ENCODE measurements at regions not wholly inside any gene's neighbourhood (a gene's known extent, or its start where the extent isn't known, plus 50 kb on each side); places are given as distances from the start of the nearest gene placed in this dataset.
"Not testable (repeated sequence)": the region's sequence is repeated elsewhere in the genome, so short reads cannot be mapped to it uniquely, and the experiment has no call there.

DNA sequence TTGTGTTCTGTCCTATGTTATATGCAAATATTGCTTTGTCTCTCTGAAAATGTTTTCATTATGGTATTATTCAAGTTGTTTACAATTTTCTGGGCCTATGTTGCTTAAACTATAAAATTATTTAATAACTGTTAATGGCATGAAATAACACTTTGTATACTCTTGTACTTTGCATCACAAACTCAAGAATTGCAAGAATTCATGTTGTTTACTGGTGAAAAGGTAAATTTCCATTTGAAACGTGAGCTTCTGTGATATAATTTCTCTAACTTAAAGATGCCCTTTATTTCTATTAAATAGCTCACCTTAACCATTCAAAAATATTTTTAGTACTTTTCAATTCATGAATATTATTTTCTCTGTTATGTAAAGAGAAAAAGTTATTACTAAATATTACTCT, 1504.2 kb downstream of the SUCLG1 start:
- no peak for DNase-seq (ENCODE audit: low read depth)

DNA sequence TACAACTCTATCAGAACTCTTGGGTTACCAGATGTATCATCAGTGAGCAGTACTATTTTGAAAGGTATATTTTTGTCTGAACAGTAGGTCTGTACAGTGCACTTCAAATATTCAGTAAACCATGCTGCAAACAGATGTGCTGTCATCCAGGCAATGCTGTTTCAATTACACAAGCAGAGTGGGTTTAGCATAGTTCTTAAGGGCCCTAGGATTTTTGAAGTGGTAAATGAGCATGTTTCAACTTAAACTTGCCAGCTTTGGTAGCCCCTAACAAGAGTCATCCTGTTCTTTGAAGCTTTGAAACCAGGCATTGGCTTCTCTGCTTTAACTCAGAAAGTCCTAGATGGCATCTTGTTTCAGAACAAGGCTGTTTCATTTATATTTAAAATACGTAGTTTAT, 1519.9 kb downstream of the SUCLG1 start:
- DNase-seq (ENCODE audit: low read depth) = no peak

DNA sequence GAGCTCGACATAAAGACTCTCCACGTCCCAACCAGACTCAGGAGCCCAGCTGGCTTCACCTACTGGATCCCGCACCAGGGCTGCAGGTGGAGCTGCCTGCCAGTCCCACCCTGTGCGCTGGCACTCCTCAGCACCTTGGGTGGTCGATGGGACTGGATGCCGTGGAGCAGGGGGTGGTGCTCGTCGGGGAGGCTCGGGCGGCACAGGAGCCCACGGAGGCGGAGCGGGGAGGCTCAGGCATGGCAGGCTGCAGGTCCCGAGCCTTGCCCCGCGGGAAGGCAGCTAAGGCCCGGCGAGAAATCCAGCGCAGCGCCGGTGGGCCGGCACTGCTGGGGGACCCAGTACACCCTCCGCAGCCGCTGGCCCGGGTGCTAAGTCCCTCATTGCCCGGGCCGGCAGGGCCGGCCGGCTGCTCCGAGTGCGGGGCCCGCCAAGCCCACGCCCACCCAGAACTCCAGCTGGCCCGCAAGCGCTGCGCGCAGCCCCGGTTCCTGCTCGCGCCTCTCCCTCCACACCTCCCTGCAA, 1520.7 kb downstream of the SUCLG1 start:
- DNase-seq (ENCODE audit: low read depth) = not testable (repeated sequence)

DNA sequence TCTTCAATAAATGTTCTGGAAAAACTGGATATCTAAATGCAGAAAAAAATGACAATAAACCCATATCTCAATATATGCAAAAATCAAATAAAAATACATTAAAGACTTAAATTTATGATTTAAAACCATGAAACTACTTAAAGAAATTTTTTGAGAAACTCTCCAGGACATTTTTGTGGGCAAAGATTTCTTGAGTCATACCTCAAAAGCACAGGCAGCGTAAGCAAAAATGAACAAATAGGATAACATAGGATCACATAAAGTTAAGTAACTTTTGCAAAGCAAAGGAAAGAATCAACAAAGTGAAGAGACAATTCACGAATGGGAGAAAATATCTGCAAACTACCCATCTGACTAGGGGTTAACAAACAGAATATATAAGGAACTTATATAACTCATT, 1545.5 kb downstream of the SUCLG1 start:
- DNase-seq (ENCODE audit: low read depth) = no peak

DNA sequence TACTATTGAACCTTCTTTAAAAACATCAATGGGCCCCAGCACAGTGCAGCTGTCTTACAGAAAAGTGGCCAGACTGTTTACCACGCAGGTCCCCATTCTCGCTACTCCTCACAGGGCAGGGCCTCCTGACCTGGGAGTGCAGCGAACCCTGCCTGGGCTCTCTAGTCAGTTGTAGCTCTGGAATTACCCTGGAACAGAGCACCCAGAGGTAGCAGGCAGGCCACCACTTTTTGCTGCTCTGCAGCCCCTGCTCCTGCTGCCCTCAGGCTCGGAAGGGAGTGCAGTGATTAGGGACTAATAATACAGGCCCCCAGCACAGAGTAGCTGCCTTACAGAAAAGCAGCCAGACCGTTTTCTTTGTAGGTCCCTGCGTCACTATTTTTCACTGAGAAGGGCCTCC, 1563.0 kb downstream of the SUCLG1 start:
- DNase-seq (ENCODE audit: low read depth) = no peak

DNA sequence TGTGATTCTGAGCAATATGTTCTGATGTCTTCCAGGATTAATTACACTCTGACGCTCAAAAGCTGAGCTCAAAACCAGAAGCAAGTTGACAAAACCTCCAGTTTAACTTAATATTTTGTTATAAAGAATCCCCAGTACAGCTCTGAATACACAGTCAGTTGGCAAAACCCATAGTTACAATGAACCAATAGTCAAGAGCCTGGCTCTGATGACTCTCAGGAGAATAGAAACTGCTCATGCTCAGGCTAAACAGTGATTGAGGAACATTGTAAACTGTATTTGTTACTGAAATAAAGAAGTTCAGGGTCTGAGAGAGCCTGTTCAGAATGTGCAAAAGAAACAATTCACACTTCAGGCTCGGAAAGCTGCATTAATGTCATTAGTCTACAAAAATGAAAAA, 1565.9 kb downstream of the SUCLG1 start:
- DNase-seq (ENCODE audit: low read depth) = no peak

DNA sequence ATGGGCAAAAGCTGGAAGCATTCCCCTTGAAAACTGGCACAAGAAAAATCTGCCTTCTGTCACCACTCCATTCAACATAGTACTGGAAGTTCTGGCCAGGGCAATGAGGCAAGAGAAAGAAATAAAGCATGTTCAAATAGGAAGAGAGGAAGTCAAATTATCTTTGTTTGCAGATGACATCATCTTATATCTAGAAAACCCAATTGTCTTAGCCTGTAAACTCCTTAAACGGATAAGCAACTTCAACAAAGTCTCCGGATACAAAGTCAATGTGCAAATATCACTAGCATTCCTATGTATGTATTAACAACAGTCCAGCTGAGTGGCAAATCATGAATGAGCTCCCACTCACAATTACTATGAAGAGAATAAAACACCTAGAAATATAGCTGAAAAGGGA, 1579.3 kb downstream of the SUCLG1 start:
- no peak for DNase-seq (ENCODE audit: low read depth)

DNA sequence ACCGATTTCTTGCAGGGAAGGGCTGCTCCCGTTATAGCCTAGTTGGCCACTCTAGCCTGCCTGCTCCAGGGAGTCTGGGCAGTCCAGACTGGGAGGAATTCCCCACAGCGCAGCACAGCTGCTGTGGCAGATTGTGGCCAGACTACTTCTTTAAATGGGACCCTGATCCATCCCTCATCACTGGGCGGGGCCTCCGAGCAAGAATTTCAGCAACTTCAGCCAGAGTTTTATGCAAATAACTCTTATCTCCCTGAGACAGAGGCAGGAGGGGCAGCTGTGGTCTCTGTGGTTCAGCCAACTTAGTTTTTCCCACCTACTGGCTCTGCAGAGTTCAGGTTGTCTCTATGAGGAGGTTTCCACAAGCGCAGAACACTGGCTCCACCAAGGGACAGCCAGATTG, 1583.2 kb downstream of the SUCLG1 start:
- DNase-seq (ENCODE audit: low read depth) = no peak

DNA sequence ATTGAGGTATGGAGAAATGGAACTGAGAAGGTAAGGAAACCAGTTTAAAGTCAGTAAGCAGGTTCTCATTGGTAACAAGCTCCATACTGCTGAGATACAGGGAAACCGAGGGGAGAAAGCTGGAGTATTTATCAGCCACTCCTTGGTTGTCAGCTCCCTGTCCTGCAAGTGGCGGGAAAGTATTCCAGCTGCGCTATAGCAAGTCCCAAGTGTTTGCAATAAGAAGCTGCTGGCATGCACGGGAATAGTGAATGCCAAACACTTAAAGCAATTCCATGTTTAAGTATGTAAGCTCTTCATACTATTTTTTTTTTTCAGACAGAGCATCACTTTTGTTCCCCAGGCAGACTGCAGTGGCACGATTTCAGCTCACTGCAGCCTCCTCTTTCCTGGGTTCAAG, 1601.1 kb downstream of the SUCLG1 start:
- no peak for DNase-seq (ENCODE audit: low read depth)

DNA sequence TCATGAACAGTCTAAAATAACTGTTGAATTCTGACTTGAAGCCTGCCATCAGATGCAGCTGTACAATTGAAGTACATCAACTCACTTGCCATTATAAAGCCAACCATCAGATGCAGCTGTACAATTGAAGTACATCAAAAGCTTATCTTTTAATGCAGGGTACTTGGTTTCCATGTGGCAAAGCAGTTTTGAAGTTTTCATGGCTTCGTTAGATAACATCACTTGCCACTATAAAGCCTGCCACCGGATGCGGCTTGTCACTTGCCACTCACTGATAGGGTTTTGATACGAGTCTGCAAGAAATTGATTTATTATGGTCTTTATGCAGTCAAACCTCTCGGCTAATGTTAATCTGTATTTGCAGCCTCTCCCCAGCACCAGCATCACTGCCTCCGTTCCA, 1605.8 kb downstream of the SUCLG1 start:
- no peak for DNase-seq (ENCODE audit: low read depth)

DNA sequence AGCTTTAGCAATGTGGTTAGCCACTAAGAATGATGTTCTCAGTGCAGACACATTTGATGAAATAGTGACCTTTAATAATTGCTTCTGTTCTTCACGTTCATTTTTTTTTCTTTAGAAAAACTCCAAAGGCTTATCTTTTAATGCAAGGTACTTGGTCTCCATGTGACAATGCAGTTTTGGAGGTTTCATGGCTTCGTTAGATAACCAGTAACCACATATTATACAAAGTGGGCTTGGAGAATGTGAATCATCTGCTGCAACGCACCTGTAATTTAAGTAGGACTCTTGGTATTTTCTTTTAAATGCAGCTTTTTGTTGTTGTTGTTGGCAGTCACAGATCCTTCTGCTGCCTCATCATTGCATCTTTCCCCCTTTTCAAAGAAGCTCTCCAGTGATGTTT, 1606.3 kb downstream of the SUCLG1 start:
- no peak for DNase-seq (ENCODE audit: low read depth)

DNA sequence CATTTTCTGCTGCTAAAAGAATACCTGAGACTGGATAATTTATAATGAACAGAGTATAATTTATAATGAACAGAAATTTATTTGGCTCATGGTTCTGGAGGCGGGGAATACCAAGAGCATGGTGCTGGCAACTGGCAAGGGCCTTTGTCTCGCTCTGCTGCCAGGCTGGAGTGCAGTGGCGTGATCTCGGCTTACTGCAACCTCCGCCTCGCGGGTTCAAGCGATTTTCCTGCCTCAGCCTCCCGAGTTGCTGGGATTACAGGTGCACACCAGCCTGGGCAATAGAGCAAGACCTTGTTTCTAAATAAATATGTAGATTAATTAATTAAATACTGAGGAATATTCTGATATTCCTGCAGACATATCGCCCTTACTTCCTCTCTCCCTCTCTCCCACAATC, 1610.8 kb downstream of the SUCLG1 start:
- no peak for DNase-seq (ENCODE audit: low read depth)

DNA sequence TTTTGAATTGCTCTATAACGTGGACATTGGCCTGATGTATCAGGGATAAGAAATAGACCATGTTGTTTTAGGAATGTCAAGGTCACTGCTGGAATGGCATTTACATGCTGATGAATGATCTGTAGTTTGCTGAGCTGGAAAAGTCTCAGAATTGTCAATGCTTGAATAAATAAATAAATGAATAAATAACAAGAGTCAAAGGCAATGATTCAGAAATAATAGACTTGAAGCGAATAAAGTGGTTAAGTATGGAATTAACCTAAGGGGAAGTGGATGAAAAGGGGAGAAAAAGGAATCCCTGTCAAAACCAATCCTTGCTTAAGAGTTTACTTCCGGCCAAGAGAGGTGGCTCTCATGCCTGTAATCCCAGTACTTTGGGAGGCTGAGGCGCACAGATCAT, 1620.0 kb downstream of the SUCLG1 start:
- DNase-seq (ENCODE audit: low read depth) = no peak

DNA sequence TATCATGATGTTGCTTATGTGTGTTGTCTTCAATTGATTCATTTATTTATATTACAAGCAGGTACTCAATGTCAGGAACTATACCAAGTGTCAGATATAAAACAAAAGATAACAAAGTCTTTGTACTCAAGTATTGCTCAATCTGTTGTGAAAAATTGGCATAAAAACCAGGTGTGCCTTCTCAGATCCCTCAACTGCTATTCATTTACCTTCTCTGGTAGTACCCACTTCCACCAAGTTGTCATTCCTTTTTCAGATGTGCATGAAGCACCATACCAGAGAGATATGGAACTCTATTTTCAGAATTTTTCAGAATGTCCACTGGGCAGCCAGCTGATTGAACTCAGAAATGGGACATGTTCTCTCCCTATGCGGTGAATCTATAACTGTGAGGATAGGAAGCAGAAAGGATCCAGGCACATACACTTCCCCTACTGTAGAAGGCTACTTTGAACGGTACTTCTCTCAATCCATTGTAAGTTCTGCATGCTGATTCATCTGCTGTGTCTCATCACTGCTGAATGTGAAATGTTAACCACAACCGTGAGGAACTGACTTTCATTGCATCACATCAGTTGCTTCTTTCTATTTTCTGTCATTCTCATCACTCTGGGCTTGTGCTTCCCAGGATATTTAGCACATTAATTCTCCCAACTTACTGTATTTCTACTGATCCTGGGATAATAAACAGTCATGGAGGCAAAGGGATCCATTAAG, 1621.3 kb downstream of the SUCLG1 start:
- peak; percentile 82 for DNase-seq (ENCODE audit: low read depth)

DNA sequence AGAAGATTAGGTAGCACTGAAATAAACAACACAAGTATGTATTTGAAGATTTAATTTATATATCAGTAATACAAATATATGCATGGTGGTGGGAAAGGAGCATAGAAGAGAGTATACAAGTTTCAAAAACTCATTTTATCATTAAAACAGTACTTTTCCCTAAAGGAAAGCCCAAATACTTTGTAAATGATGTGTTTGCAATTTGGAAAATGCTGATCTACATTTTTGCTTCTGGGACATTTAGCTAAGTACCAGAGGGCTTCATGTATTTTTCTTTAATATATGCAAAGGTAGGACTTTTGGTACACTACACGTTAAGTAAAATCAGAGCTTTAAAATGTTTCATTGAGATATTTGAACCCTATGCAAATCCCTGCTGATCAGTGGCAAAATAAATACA, 1624.2 kb downstream of the SUCLG1 start:
- DNase-seq (ENCODE audit: low read depth) = no peak

DNA sequence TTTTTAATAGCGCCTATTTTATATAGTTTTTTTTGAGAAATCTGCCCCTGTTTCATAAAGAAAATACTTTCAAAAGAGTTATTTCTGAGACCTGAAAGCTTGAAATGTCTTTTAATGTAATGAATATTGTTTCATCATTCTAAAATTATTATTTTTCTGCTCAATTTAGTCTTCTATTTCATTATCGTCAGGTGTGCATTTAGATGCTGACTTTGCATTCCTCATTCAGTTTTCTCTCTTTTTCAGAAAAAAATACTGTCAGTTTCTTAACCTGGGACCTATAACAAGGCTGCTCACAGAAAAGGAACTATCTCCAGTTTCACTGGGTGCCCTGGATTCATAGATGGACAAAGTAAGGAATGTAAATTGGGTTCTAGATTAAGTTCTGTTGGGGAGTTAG, 1631.7 kb downstream of the SUCLG1 start:
- DNase-seq (ENCODE audit: low read depth) = no peak

DNA sequence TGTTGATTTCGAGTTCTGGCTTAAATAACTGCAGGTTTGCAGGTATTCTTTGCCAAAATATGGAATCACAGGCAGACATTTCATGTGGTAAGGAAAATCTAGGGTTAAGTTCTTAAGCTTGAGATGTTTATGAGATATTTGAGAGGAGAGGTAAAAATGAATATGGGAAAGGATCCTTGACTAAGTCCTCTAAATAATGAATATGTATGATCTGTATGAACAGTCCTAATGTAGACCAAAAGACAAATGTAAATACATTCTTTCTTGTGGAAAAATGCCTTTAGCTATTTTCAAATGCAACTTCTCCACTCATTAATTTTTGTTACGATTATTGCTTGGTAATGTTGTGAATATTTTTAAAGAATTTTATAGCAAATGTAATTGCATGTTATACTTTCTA, 1632.6 kb downstream of the SUCLG1 start:
- DNase-seq (ENCODE audit: low read depth) = no peak

DNA sequence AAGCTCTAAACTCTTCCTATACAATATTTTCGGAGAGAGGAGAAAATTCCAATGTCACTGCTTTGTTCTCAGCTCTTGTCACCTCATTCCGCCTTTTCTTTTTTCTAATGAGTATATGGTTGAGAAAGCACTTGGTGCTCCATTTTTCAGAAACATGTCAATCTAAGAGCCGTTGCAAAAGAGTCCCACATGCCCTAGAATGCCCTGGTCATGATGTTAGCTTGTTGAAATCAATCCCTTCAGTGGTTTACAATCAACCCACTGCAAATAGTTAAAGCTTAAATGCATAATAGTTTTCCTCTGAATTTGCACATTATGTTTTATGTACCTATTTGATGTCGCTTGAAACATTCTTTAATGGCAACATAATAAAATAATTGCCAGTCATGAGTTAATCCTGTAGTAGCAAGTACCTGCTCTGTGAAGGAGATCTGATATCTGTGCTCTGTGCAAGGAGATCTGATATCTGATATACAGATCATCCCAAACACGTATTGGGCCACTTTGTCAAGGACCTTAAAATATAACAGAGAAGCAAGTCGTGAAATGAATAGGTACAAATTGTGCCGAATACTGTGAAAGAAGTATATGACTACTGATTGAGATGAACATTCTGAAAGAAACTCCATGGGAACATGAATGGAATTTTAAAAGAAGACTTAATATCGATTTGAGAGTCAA, 1633.5 kb downstream of the SUCLG1 start:
- DNase-seq (ENCODE audit: low read depth) = no peak

DNA sequence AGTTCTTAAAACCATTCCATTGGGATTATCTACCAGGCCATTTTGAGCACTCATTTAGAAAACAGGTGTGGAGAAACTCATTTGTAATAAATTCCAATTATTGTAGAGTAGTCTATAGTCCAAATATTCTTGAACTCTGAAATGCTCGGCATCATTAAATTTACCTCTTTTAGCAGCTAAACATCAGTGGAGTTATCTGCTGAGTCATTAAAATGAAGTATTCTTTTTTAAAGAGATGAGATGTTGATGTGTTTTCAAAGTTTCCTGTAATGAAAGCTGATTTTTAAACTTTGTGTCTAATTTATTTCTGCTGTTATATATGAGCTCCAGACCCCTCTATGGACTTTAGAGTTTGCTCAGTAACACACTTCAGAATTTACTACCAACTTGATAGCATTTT, 1635.2 kb downstream of the SUCLG1 start:
- DNase-seq (ENCODE audit: low read depth) = no peak

DNA sequence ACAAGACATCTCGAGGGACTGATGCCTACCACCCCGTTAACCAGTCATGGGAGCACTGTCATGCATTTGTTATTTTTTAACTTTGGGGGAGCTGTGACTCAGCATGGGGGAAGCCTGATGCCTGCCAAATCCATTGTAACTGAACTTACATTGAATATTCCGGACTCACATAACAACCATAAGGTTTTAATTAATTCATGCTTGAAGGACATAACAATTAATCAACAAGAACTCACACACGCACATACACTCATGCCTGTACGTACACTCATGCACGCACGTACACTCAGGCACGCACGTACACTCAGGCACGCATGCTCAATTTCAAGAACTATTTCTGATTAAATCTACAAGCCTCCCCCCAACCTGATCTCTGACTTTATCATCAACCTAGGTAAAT, 1639.1 kb downstream of the SUCLG1 start:
- DNase-seq (ENCODE audit: low read depth) = peak; percentile 23

DNA sequence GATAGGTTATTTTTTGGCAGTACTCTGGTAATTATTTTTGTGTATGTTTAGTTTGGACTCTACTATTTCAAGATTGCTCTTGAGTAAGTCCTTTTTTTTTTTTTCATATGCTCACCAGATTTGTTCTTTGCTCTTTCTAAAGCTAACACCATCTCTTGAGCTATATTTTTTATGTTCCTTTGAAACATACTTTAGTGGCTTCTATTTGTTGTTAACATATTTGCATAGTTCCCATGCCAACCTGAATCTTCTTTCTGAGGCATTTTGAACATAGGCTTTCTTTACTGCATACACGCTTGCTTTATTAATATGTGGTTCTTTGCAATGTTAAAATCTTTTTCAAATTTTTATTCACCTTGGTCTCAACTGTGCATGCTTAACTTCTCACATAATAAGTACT, 1644.9 kb downstream of the SUCLG1 start:
- DNase-seq (ENCODE audit: low read depth) = no peak

DNA sequence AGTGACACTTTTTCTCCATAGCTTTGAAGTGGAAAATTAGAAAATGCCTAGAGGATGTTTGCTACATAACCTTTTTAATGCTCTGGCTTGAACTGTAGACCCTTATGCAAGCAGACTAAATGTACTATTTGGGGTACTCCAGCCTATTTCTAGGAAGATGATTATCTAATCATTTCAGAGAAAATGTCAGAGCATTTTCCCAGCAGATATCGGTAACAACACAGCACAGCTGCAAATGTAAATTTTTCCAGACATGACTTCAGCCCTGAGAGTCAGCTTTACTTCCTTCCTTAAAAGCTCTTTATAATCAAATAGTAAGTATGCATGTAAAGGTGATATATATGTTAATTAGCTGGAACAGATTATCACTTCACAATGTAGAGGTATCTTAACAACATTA, 1647.1 kb downstream of the SUCLG1 start:
- DNase-seq (ENCODE audit: low read depth) = no peak

DNA sequence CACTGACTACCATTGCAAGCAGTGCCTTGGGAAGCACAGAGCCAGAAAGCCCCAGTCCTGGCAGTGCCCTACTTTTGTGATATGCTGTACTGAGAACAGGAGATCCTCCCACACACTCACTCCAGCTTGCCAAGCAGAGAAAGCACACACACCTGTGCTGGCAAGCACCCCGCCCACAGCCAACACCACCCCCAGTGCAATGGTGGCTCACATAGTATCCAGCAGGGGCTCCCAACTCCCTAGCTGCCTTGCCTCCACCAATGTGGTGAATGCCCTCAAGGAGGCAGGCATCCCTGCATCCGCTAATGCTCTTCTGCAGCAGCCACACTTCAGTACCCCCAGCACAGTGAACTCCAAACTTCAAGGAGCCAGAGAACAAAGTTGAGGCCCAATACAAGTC, 1655.8 kb downstream of the SUCLG1 start:
- no peak for DNase-seq (ENCODE audit: low read depth)

DNA sequence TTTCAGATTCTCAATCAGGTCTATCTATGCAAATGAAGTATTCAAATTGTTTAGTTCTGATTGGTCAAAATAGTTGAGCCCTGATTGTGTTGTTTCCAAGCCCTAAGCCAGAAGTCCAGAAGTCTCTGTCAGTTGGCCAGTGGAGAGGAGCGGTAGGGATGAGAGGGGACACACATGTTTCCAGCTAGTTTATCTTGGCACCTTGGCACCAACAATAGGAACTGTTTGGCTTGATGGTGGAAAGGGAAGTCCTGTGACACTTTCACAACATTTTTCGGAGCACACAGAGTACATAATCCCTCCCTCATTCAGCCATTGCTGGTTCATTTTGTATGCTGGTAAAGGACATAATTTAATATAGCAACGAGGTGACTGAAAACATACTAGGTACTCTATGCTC, 1661.6 kb downstream of the SUCLG1 start:
- DNase-seq (ENCODE audit: low read depth) = no peak
